SK-N-SH treated with all-trans-retinoic acid at 6 μM for 48 hours (cell line): ENCODE measurements at regions not wholly inside any gene's neighbourhood (a gene's known extent, or its start where the extent isn't known, plus 50 kb on each side); places are given as distances from the start of the nearest gene placed in this dataset.

Experiments
- ATAC-seq: fragments of 200-7000 bp; cut with Tn5 transposase; 3 replicates; pipeline ENCODE4 v1.9.1; 2020; ENCODE audit warnings: mild to moderate bottlenecking, moderate library complexity
- ARNTL ChIP-seq: fragments of 450-650 bp; formaldehyde crosslinking; IDR thresholded peaks from 2 replicates; pipeline ENCODE4 v1.5.0; 2020; ENCODE audit warnings: low read depth, mild to moderate bottlenecking, moderate library complexity, borderline replicate concordance
- BACH2 ChIP-seq: fragments of 250-450 bp; sonication (Bioruptor Pico); IDR thresholded peaks from 2 replicates; pipeline ENCODE4 v1.9.0; 2021; ENCODE audit warnings: mild to moderate bottlenecking, borderline replicate concordance
- CREB5 ChIP-seq: fragments of 250-450 bp; sonication (Bioruptor Pico); IDR thresholded peaks from 2 replicates; pipeline ENCODE4 v1.5.1; 2020; ENCODE audit warnings: low read depth, mild to moderate bottlenecking, moderate library complexity
- CSDC2 ChIP-seq: fragments of 250-450 bp; sonication (Bioruptor Pico); IDR thresholded peaks from 2 replicates; pipeline ENCODE4 v1.5.0; 2020; ENCODE audit warnings: mild to moderate bottlenecking, moderate library complexity
- ESRRG ChIP-seq: fragments of 250-450 bp; sonication (Bioruptor Pico); IDR thresholded peaks from 2 replicates; pipeline ENCODE4 v1.6.1; 2021; ENCODE audit warnings: mild to moderate bottlenecking
- GLIS3 ChIP-seq: fragments of 250-450 bp; sonication (Bioruptor Pico); IDR thresholded peaks from 2 replicates; pipeline ENCODE4 v1.5.0; 2020; ENCODE audit warnings: mild to moderate bottlenecking, moderate library complexity
- ISL1 ChIP-seq: fragments of 250-450 bp; sonication (Bioruptor Pico); IDR thresholded peaks from 2 replicates; pipeline ENCODE4 v2.1.2; 2022; ENCODE audit warnings: mild to moderate bottlenecking, moderate library complexity
- OSR1 ChIP-seq: fragments of 250-450 bp; sonication (Bioruptor Pico); IDR thresholded peaks from 2 replicates; pipeline ENCODE4 v1.8.0; 2022; ENCODE audit warnings: moderate library complexity, mild to moderate bottlenecking, inconsistent platforms
- PATZ1 ChIP-seq: fragments of 250-450 bp; sonication (Bioruptor Pico); IDR thresholded peaks from 2 replicates; pipeline ENCODE4 v1.8.0; 2020; ENCODE audit warnings: mild to moderate bottlenecking, moderate library complexity, borderline replicate concordance
- POU6F1 ChIP-seq: fragments of 250-450 bp; sonication (Bioruptor Pico); IDR thresholded peaks from 2 replicates; pipeline ENCODE4 v1.8.0; 2021; ENCODE audit warnings: low read depth, mild to moderate bottlenecking, moderate library complexity, borderline replicate concordance
- PPARA ChIP-seq: fragments of 250-450 bp; sonication (Bioruptor Pico); IDR thresholded peaks from 2 replicates; pipeline ENCODE4 v1.5.0; 2020; ENCODE audit warnings: mild to moderate bottlenecking, borderline replicate concordance
- RARB ChIP-seq: fragments of 250-450 bp; sonication (Bioruptor Pico); IDR thresholded peaks from 2 replicates; pipeline ENCODE4 v1.8.0; 2021; ENCODE audit warnings: mild to moderate bottlenecking, moderate library complexity
- SNAI2 ChIP-seq: fragments of 250-450 bp; sonication (Bioruptor Pico); IDR thresholded peaks from 2 replicates; pipeline ENCODE4 v1.5.0; 2020; ENCODE audit warnings: mild to moderate bottlenecking, moderate library complexity
- TCF4 ChIP-seq: fragments of 250-450 bp; sonication (Bioruptor Pico); IDR thresholded peaks from 2 replicates; pipeline ENCODE4 v1.8.0; 2021; ENCODE audit warnings: mild to moderate bottlenecking, moderate library complexity, borderline replicate concordance
- TOX ChIP-seq: fragments of 250-450 bp; sonication (Bioruptor Pico); IDR thresholded peaks from 2 replicates; pipeline ENCODE4 v1.8.0; 2021; ENCODE audit warnings: mild to moderate bottlenecking, moderate library complexity, borderline replicate concordance
- ZC3H10 ChIP-seq: fragments of 250-450 bp; sonication (Bioruptor Pico); IDR thresholded peaks from 2 replicates; pipeline ENCODE4 v1.5.1; 2021; ENCODE audit warnings: mild to moderate bottlenecking, moderate library complexity
- ZFP3 ChIP-seq: fragments of 250-450 bp; sonication (Bioruptor Pico); IDR thresholded peaks from 2 replicates; pipeline ENCODE4 v1.5.0; 2020; ENCODE audit warnings: mild to moderate bottlenecking, moderate library complexity
- ZFP30 ChIP-seq: fragments of 450-650 bp; formaldehyde crosslinking; IDR thresholded peaks from 2 replicates; pipeline ENCODE4 v1.5.0; 2022; ENCODE audit warnings: mild to moderate bottlenecking, moderate library complexity
- ZNF565 ChIP-seq: fragments of 450-650 bp; formaldehyde crosslinking; conservative IDR thresholded peaks from 2 replicates; pipeline ENCODE4 v1.5.0; 2020; ENCODE audit warnings: low read depth, mild to moderate bottlenecking, moderate library complexity
- ZNF70 ChIP-seq: fragments of 450-650 bp; formaldehyde crosslinking; IDR thresholded peaks from 2 replicates; pipeline ENCODE4 v1.5.0; 2020; ENCODE audit warnings: mild to moderate bottlenecking, moderate library complexity
- ZNF8 ChIP-seq: fragments of 450-650 bp; formaldehyde crosslinking; IDR thresholded peaks from 2 replicates; pipeline ENCODE4 v1.5.0; 2020; ENCODE audit warnings: mild to moderate bottlenecking, moderate library complexity

GRCh38 chr14:41000350-41000749 is 606.3 kb upstream of the LRFN5 start:
- TF ChIP-seq RARB = no peak
- TF ChIP-seq POU6F1 (CRISPR knock-in tag) = no peak
- TF ChIP-seq GLIS3 (CRISPR knock-in tag) = no peak
- TF ChIP-seq PATZ1 (CRISPR knock-in tag) = no peak
- no peak for TF ChIP-seq CSDC2 (CRISPR knock-in tag)
- no peak for TF ChIP-seq ESRRG (CRISPR knock-in tag)
- TF ChIP-seq ARNTL = no peak
- no peak for TF ChIP-seq ZC3H10 (CRISPR knock-in tag)
- no peak for TF ChIP-seq OSR1 (CRISPR knock-in tag)
- TF ChIP-seq ZFP30 (CRISPR knock-in tag) = no peak
- TF ChIP-seq ZNF8 (CRISPR knock-in tag) = no peak
- no peak for TF ChIP-seq BACH2 (CRISPR knock-in tag)
- TF ChIP-seq TCF4 (CRISPR knock-in tag) = no peak
- no peak for ATAC-seq

- no peak for TF ChIP-seq CSDC2 (CRISPR knock-in tag)
- no peak for TF ChIP-seq OSR1 (CRISPR knock-in tag)
- TF ChIP-seq BACH2 (CRISPR knock-in tag) = no peak
- TF ChIP-seq PATZ1 (CRISPR knock-in tag) = no peak
- no peak for TF ChIP-seq ZFP30 (CRISPR knock-in tag)
- no peak for TF ChIP-seq SNAI2 (CRISPR knock-in tag)
- no peak for TF ChIP-seq ZFP3 (CRISPR knock-in tag)
- no peak for TF ChIP-seq ISL1 (CRISPR knock-in tag)
- TF ChIP-seq TOX = no peak
- no peak for TF ChIP-seq CREB5 (CRISPR knock-in tag)
- no peak for TF ChIP-seq ZNF565 (CRISPR knock-in tag)
- no peak for TF ChIP-seq ARNTL
- TF ChIP-seq GLIS3 (CRISPR knock-in tag) = no peak
- TF ChIP-seq ZNF8 (CRISPR knock-in tag) = no peak
- no peak for ATAC-seq
Observed at GRCh38 chr14:40989260-40989659, 617.4 kb upstream of the LRFN5 start.

- peak; percentile 65 for ATAC-seq
- TF ChIP-seq PPARA (CRISPR knock-in tag) (no peak), TCF4 (CRISPR knock-in tag) (no peak), ZNF8 (CRISPR knock-in tag) (no peak), ARNTL (no peak), GLIS3 (CRISPR knock-in tag) (no peak), CSDC2 (CRISPR knock-in tag) (no peak), OSR1 (CRISPR knock-in tag) (no peak), ZNF70 (CRISPR knock-in tag) (no peak), ESRRG (CRISPR knock-in tag) (no peak), PATZ1 (CRISPR knock-in tag) (no peak), ZC3H10 (CRISPR knock-in tag) (no peak), SNAI2 (CRISPR knock-in tag) (no peak), ISL1 (CRISPR knock-in tag) (no peak)
Observed at GRCh38 chr14:40987481-40987880, 619.2 kb upstream of the LRFN5 start.
